ENCODE measurements at regions not wholly inside any gene's neighbourhood (a gene's known extent, or its start where the extent isn't known, plus 50 kb on each side); places are given as distances from the start of the nearest gene placed in this dataset.

DNA sequence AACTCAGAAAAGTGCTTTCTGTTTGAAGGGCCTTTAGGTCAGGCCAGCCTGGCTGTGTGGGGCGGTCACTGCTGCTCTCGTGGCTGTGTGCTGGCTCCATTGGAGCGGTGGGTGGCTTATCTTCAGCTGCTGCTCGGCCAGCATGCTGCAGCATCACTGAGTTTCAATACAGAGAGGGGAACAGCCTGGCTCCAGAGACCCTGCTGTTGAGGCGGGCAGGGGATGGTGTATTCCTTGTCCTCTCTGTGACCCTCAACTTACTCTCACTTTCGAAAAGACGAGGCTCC, 248.5 kb upstream of the ONECUT1 start:
- TF ChIP-seq POLR2AphosphoS5 (IDR thresholded peaks at IDR 0.05; ENCODE audit: insufficient read depth in 1 of 2, low read depth in 1 of 2): no peak
- TF ChIP-seq, protein P1, sequence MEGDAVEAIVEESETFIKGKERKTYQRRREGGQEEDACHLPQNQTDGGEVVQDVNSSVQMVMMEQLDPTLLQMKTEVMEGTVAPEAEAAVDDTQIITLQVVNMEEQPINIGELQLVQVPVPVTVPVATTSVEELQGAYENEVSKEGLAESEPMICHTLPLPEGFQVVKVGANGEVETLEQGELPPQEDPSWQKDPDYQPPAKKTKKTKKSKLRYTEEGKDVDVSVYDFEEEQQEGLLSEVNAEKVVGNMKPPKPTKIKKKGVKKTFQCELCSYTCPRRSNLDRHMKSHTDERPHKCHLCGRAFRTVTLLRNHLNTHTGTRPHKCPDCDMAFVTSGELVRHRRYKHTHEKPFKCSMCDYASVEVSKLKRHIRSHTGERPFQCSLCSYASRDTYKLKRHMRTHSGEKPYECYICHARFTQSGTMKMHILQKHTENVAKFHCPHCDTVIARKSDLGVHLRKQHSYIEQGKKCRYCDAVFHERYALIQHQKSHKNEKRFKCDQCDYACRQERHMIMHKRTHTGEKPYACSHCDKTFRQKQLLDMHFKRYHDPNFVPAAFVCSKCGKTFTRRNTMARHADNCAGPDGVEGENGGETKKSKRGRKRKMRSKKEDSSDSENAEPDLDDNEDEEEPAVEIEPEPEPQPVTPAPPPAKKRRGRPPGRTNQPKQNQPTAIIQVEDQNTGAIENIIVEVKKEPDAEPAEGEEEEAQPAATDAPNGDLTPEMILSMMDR (IDR thresholded peaks at IDR 0.05): no peak

All from vagina (tissue), 2 donors.